HepG2 (cell line): ENCODE measurements at regions not wholly inside any gene's neighbourhood (a gene's known extent, or its start where the extent isn't known, plus 50 kb on each side); places are given as distances from the start of the nearest gene placed in this dataset.

Source experiments
- ATAC-seq: fragments of 200-7000 bp; cut with Tn5 transposase; 3 replicates; pipeline ENCODE4 v1.9.1; 2020; ENCODE audit warnings: mild to moderate bottlenecking, moderate library complexity
- BruUV-seq: library from RNA; stranded (reverse); fragments of 400-500 nt; replicated peaks from 2 replicates; lab custom pipeline; 2021; lab: Mats Ljungman, UMichigan
- CTCF ChIA-PET: fragments of 300-600 bp; formaldehyde crosslinking; extraction: SDS; loops from one replicate; lab custom pipeline; 2021; ENCODE audit warnings: low total read pairs, inconsistent platforms, low intra/inter-chr PET ratio; lab: Yijun Ruan, JAX
- POLR2A ChIA-PET: fragments of 350-600 bp; sonication (Branson Sonifier 250); formaldehyde crosslinking; loops from one replicate; lab custom pipeline; 2020; ENCODE audit warnings: antibody characterized with exemption, inconsistent platforms; lab: Yijun Ruan, JAX
- DNase-seq: peaks from one replicate; pipeline ENCODE4 v3.0.0-alpha.2; 2015; ENCODE audit warnings: low spot score
- FAIRE-seq: peaks from 3 replicates; lab custom pipeline; 2011; peaks lifted over from hg19 to GRCh38; lab: Jason Lieb, UNC
- H2AFZ ChIP-seq: one replicate; pipeline ENCODE4 v1.6.1; 2011; ENCODE audit warnings: low read length, inconsistent platforms
- H3K27ac ChIP-seq: fragments of 300-600 bp; 3 replicates; pipeline ENCODE4 v1.8.0; 2011; ENCODE audit warnings: mixed run types, mild to moderate bottlenecking, mixed read lengths, low read length, inconsistent platforms; ENCODE audit not compliant: insufficient read depth; ENCODE audit errors: extremely low read length
- H3K27me3 ChIP-seq, 2 experiments: fragments of 200-600 bp in 1 of 2; 2 replicates in 1 of 2; 3 replicates in 1 of 2; pipeline versions ENCODE4 v1.6.0 to v1.8.0; 2011; ENCODE audit warnings: low read length in 2 of 2, mild to moderate bottlenecking in 2 of 2, moderate library complexity in 2 of 2, inconsistent platforms in 1 of 2; ENCODE audit not compliant: insufficient read depth in 2 of 2, control insufficient read depth in 1 of 2
- H3K36me3 ChIP-seq, 2 experiments: fragments of 200-600 bp in 1 of 2; replicated peaks in 1 of 2; 2 replicates in 1 of 2; 3 replicates in 1 of 2; pipeline versions ENCODE4 v1.5.1 to v1.8.0; 2011; ENCODE audit warnings: low read length in 2 of 2, inconsistent platforms in 1 of 2; ENCODE audit not compliant: insufficient read depth in 2 of 2, control insufficient read depth in 1 of 2
- H3K4me1 ChIP-seq: 2 replicates; pipeline ENCODE4 v1.5.1; 2012; ENCODE audit warnings: low read length, inconsistent platforms; ENCODE audit not compliant: insufficient read depth
- H3K4me2 ChIP-seq: 2 replicates; pipeline ENCODE4 v1.6.0; 2011; ENCODE audit warnings: low read depth, low read length, inconsistent platforms
- H3K4me3 ChIP-seq, 3 experiments: fragments of 200-600 bp in 1 of 3; sonication (generic), shearing (Covaris generic) in 1 of 3; replicated peaks in 1 of 3; 2 replicates each; pipeline ENCODE4 v1.5.1; 2011 to 2016; ENCODE audit warnings: low read length in 3 of 3, inconsistent platforms in 2 of 3, low read depth in 2 of 3, mild to moderate bottlenecking in 2 of 3, control low read depth in 1 of 3, mixed read lengths in 1 of 3; ENCODE audit not compliant: insufficient read depth in 1 of 3
- H3K79me2 ChIP-seq: one replicate; pipeline ENCODE4 v1.6.1; 2011; ENCODE audit warnings: low read length, inconsistent platforms; ENCODE audit not compliant: insufficient read depth
- H3K9ac ChIP-seq: 2 replicates; pipeline ENCODE4 v1.6.0; 2011; ENCODE audit warnings: mild to moderate bottlenecking, low read depth, low read length, inconsistent platforms; ENCODE audit not compliant: insufficient read depth
- H3K9me3 ChIP-seq: 2 replicates; pipeline ENCODE4 v1.5.1; 2012; ENCODE audit warnings: mild to moderate bottlenecking, low read length
- H4K20me1 ChIP-seq: 2 replicates; pipeline ENCODE4 v1.6.0; 2011; ENCODE audit warnings: inconsistent platforms, mild to moderate bottlenecking, low read length, moderate library complexity; ENCODE audit not compliant: insufficient read depth
- DNMT3B ChIP-seq: conservative IDR thresholded peaks from 2 replicates; pipeline ENCODE4 v1.6.1; 2016; ENCODE audit warnings: missing biosample characterization, control low read depth
- FOSL2 ChIP-seq: sonication (generic); formaldehyde crosslinking; IDR thresholded peaks from 2 replicates; pipeline ENCODE4 v1.4.0; 2020; ENCODE audit warnings: missing genetic modification reagents
- HDAC1 ChIP-seq: sonication (generic); formaldehyde crosslinking; IDR thresholded peaks from 2 replicates; pipeline ENCODE4 v1.5.1; 2020; ENCODE audit warnings: mild to moderate bottlenecking, missing genetic modification reagents
- MIXL1 ChIP-seq: IDR thresholded peaks from 2 replicates; pipeline ENCODE4 v1.6.1; 2016
- NFYB ChIP-seq: sonication (generic); formaldehyde crosslinking; IDR thresholded peaks from 2 replicates; pipeline ENCODE4 v1.4.0; 2020; ENCODE audit warnings: missing genetic modification reagents
- PCBP1 ChIP-seq: fragments of 200-400 bp; formaldehyde crosslinking; IDR thresholded peaks from 2 replicates; pipeline ENCODE4 v1.6.1; 2017; ENCODE audit warnings: mild to moderate bottlenecking, low read depth, low read length, borderline replicate concordance
- PITX1 ChIP-seq: sonication (generic); formaldehyde crosslinking; IDR thresholded peaks from 2 replicates; pipeline ENCODE4 v1.5.1; 2020; ENCODE audit warnings: mild to moderate bottlenecking, missing genetic modification reagents
- SOX5 ChIP-seq: IDR thresholded peaks from 2 replicates; pipeline ENCODE4 v1.6.1; 2016; ENCODE audit warnings: borderline replicate concordance
- SRSF1 ChIP-seq: fragments of 200-400 bp; formaldehyde crosslinking; optimal IDR thresholded peaks from 2 replicates; pipeline ENCODE3; 2017; ENCODE audit warnings: mild to moderate bottlenecking, low read depth, low read length, moderate library complexity
- ZNF326 ChIP-seq: sonication (generic); formaldehyde crosslinking; IDR thresholded peaks from 2 replicates; pipeline ENCODE4 v1.4.0; 2020; ENCODE audit warnings: missing genetic modification reagents, borderline replicate concordance
- ZNF431 ChIP-seq: sonication (generic); formaldehyde crosslinking; IDR thresholded peaks from 2 replicates; pipeline ENCODE4 v1.9.0; 2022; ENCODE audit warnings: missing genetic modification reagents, low read depth, mild to moderate bottlenecking, borderline replicate concordance
- ZNF432 ChIP-seq: sonication (generic); formaldehyde crosslinking; IDR thresholded peaks from 2 replicates; pipeline ENCODE4 v1.5.0; 2020; ENCODE audit warnings: missing genetic modification reagents, mild to moderate bottlenecking, borderline replicate concordance
- ZNF496 ChIP-seq: sonication (generic); formaldehyde crosslinking; IDR thresholded peaks from 2 replicates; pipeline ENCODE4 v1.8.1; 2023; ENCODE audit warnings: mild to moderate bottlenecking, moderate library complexity, missing genetic modification reagents; ENCODE audit not compliant: insufficient replicate concordance
- ZNF720 ChIP-seq: sonication (generic); formaldehyde crosslinking; IDR thresholded peaks from 2 replicates; pipeline ENCODE4 v1.4.0; 2020; ENCODE audit warnings: missing genetic modification reagents
- ZNF83 ChIP-seq: sonication (generic); formaldehyde crosslinking; IDR thresholded peaks from 2 replicates; pipeline ENCODE4 v1.4.0; 2020; ENCODE audit warnings: missing genetic modification reagents, mild to moderate bottlenecking, borderline replicate concordance
- in situ Hi-C: cut with HindIII; loops from 2 replicates; pipeline ENCODE4 v1.10.0; 2017; ENCODE audit warnings: low pct_unique_long_range_greater_than_20kb; ENCODE audit not compliant: extremely low pct_ligation_motif_present
- intact Hi-C: fragments of 100-400 bp; cut with micrococcal nuclease; formaldehyde crosslinking; loops from one replicate; pipeline ENCODE4 v1.10.0; 2022; ENCODE audit not compliant: unreplicated experiment
- TF ChIP-seq, protein P1 (sequence below): sonication (generic); formaldehyde crosslinking; IDR thresholded peaks from 2 replicates; pipeline ENCODE4 v1.5.1; 2020; ENCODE audit warnings: mild to moderate bottlenecking, missing genetic modification reagents
- TF ChIP-seq, protein P2 (sequence below): sonication (generic); IDR thresholded peaks from 2 replicates; pipeline ENCODE4 v1.6.1; 2016; ENCODE audit warnings: low read depth, borderline replicate concordance
- TF ChIP-seq, protein P3 (sequence below): sonication (generic); formaldehyde crosslinking; IDR thresholded peaks from 2 replicates; pipeline ENCODE4 v1.5.0; 2020; ENCODE audit warnings: mild to moderate bottlenecking, low read depth, missing genetic modification reagents, borderline replicate concordance
- TF ChIP-seq, protein P4 (sequence below): sonication (generic); formaldehyde crosslinking; IDR thresholded peaks from 2 replicates; pipeline ENCODE4 v1.8.0; 2022; ENCODE audit warnings: low read depth, missing genetic modification reagents
- TF ChIP-seq, protein P5 (sequence below): IDR thresholded peaks from 2 replicates; pipeline ENCODE4 v1.6.1; 2012; ENCODE audit warnings: low read depth, low read length, improper control_type of control experiment

DNA sequence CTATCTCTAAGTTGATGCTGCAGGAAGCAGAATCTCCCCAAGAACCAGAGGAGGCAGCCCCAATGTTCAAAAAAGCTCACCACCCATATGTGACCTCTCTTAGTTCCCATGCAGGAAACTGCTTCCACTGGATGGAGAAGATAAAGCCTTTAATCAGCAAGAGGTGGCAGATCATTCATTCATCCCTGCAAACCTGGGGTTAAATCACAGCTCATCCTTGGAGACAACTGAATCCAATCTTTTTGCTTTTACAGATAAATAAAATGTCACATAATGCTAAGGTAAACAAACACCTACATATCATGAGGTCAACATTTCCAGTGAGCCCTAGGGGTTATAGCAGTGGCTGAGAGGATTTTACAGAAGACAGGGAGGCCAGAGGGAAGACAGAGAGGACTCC lies 112.7 kb upstream of the CD93 start:
- Histone ChIP-seq H3K9ac (no peak overlapping the region), H3K9me3 (no peaks in the 10 kb centered on the region), H2AFZ (no peak overlapping the region), H3K27ac (no peak overlapping the region), H3K4me1 (no peaks in the 10 kb centered on the region), H4K20me1 (no peaks in the 10 kb centered on the region), H3K79me2 (no peaks in the 10 kb centered on the region), H3K36me3 (no peaks in the 10 kb centered on the region), H3K27me3 (peaks cover 0 to 10% of the 10 kb centered on the region in 2 experiments; a peak in 2 of 5 replicates), H3K4me2 (no peak overlapping the region), H3K4me3 (no peak overlapping the region)
- no TSS peak for BruUV-seq
- FAIRE-seq (no peak), ATAC-seq (no peak), DNase-seq (no peak)
- in situ Hi-C loops (no loop called here), intact Hi-C loops (no loop called here)
- ChIA-PET CTCF (no interaction called here), POLR2A (no interaction called here)
- TF ChIP-seq ZNF496 (CRISPR knock-in tag) (no peak), ZNF432 (no peak), ZNF326 (CRISPR knock-in tag) (no peak), MIXL1 (CRISPR knock-in tag) (no peak), ZNF83 (CRISPR knock-in tag) (no peak), DNMT3B (CRISPR knock-in tag) (no peak), SRSF1 (no peak), HDAC1 (CRISPR knock-in tag) (no peak), SOX5 (CRISPR knock-in tag) (no peak), FOSL2 (CRISPR knock-in tag) (no peak), PCBP1 (no peak), PITX1 (no peak), ZNF720 (CRISPR knock-in tag) (no peak), NFYB (CRISPR knock-in tag) (no peak), ZNF431 (CRISPR knock-in tag) (no peak)
- TF ChIP-seq, protein P1, sequence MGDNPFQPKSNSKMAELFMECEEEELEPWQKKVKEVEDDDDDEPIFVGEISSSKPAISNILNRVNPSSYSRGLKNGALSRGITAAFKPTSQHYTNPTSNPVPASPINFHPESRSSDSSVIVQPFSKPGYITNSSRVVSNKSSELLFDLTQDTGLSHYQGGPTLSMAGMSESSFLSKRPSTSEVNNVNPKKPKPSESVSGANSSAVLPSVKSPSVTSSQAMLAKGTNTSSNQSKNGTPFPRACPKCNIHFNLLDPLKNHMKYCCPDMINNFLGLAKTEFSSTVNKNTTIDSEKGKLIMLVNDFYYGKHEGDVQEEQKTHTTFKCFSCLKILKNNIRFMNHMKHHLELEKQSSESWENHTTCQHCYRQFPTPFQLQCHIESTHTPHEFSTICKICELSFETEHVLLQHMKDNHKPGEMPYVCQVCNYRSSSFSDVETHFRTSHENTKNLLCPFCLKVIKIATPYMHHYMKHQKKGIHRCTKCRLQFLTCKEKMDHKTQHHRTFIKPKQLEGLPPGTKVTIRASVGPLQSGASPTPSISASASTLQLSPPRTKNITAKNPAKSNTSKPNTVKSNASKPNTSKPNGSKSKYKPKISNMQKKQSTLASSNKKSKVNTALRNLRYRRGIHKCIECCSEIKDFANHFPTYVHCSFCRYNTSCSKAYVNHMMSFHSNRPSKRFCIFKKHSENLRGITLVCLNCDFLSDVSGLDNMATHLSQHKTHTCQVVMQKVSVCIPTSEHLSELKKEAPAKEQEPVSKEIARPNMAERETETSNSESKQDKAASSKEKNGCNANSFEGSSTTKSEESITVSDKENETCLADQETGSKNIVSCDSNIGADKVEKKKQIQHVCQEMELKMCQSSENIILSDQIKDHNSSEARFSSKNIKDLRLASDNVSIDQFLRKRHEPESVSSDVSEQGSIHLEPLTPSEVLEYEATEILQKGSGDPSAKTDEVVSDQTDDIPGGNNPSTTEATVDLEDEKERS (CRISPR knock-in tag): no peak
- TF ChIP-seq, protein P2, sequence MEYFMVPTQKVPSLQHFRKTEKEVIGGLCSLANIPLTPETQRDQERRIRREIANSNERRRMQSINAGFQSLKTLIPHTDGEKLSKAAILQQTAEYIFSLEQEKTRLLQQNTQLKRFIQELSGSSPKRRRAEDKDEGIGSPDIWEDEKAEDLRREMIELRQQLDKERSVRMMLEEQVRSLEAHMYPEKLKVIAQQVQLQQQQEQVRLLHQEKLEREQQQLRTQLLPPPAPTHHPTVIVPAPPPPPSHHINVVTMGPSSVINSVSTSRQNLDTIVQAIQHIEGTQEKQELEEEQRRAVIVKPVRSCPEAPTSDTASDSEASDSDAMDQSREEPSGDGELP: no peak
- TF ChIP-seq, protein P3, sequence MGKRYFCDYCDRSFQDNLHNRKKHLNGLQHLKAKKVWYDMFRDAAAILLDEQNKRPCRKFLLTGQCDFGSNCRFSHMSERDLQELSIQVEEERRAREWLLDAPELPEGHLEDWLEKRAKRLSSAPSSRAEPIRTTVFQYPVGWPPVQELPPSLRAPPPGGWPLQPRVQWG (CRISPR knock-in tag): no peak
- TF ChIP-seq, protein P4, sequence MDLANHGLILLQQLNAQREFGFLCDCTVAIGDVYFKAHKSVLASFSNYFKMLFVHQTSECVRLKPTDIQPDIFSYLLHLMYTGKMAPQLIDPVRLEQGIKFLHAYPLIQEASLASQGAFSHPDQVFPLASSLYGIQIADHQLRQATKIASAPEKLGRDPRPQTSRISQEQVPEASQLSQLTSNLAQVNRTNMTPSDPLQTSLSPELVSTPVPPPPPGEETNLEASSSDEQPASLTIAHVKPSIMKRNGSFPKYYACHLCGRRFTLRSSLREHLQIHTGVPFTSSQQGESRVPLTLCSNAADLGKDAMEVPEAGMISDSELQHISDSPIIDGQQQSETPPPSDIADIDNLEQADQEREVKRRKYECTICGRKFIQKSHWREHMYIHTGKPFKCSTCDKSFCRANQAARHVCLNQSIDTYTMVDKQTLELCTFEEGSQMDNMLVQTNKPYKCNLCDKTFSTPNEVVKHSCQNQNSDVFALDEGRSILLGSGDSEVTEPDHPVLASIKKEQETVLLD (CRISPR knock-in tag): no peak
- TF ChIP-seq, protein P5, sequence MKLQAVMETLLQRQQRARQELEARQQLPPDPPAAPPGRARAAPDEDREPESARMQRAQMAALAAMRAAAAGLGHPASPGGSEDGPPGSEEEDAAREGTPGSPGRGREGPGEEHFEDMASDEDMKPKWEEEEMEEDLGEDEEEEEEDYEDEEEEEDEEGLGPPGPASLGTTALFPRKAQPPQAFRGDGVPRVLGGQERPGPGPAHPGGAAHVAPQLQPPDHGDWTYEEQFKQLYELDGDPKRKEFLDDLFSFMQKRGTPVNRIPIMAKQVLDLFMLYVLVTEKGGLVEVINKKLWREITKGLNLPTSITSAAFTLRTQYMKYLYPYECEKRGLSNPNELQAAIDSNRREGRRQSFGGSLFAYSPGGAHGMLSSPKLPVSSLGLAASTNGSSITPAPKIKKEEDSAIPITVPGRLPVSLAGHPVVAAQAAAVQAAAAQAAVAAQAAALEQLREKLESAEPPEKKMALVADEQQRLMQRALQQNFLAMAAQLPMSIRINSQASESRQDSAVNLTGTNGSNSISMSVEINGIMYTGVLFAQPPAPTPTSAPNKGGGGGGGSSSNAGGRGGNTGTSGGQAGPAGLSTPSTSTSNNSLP: no peak
